GM13976 (cell line): ENCODE measurements at regions not wholly inside any gene's neighbourhood (a gene's known extent, or its start where the extent isn't known, plus 50 kb on each side); places are given as distances from the start of the nearest gene placed in this dataset.

Experiments
- DNase-seq: peaks from one replicate; pipeline ENCODE4 v3.0.0; 2012; ENCODE audit warnings: low spot score
- CTCF ChIP-seq: IDR thresholded peaks from 2 replicates; pipeline ENCODE4 v1.5.1; 2012; ENCODE audit warnings: borderline replicate concordance, mild to moderate bottlenecking; ENCODE audit not compliant: insufficient read depth; ENCODE audit errors: extremely low read depth, missing control alignments, control extremely low read depth
- in situ Hi-C: fragments of 300-500 bp; cut with MboI; formaldehyde crosslinking; loops from one replicate; pipeline ENCODE4 v1.12.0; 2022; ENCODE audit warnings: low sequenced_read_pairs, mixed read lengths, inconsistent platforms; ENCODE audit not compliant: unreplicated experiment

- TF ChIP-seq CTCF: no peak
- in situ Hi-C loops: no loop called here
- DNase-seq: no peak
Observed at GRCh38 chr3:81003008-81003645, 758.3 kb downstream of the GBE1 start.

- in situ Hi-C loops: no loop called here
- no peak for DNase-seq
- TF ChIP-seq CTCF: no peak
Observed at GRCh38 chr3:80999481-80999880, 762.0 kb downstream of the GBE1 start.

- no peak for DNase-seq
- in situ Hi-C loops: no loop called here
- TF ChIP-seq CTCF: no peak
Observed at GRCh38 chr3:80998022-80998421, 763.4 kb downstream of the GBE1 start.

GRCh38 chr3:80997622-80998021 lies 763.8 kb downstream of the GBE1 start:
- in situ Hi-C loops: no loop called here
- DNase-seq: no peak
- TF ChIP-seq CTCF: no peak

- in situ Hi-C loops: no loop called here
- no peak for DNase-seq
- no peak for TF ChIP-seq CTCF
Observed at GRCh38 chr3:80994767-80995166, 766.7 kb downstream of the GBE1 start.

- in situ Hi-C loops: no loop called here
- DNase-seq: no peak
- no peak for TF ChIP-seq CTCF
Observed at GRCh38 chr3:80994085-80994665, 767.3 kb downstream of the GBE1 start.

GRCh38 chr3:80993241-80993945 lies 768.1 kb downstream of the GBE1 start:
- no peak for TF ChIP-seq CTCF
- in situ Hi-C loops: no loop called here
- DNase-seq: no peak
